Activated T-cell treated with anti-CD3 and anti-CD28 coated beads, Interleukin-2, amount 50 U/mL, for 24 hours (primary cell): ENCODE measurements at regions not wholly inside any gene's neighbourhood (a gene's known extent, or its start where the extent isn't known, plus 50 kb on each side); places are given as distances from the start of the nearest gene placed in this dataset.
"Not testable (repeated sequence)": the region's sequence is repeated elsewhere in the genome, so short reads cannot be mapped to it uniquely, and the experiment has no call there.

Experiments used
- DNase-seq: peaks from one replicate; pipeline ENCODE4 v3.0.0-alpha.2; 2020
- H3K27ac Mint-ChIP-seq: 2 replicates; pipeline ENCODE4 v1.8.0; 2020; ENCODE audit warnings: mild to moderate bottlenecking, mixed read lengths
- H3K27me3 Mint-ChIP-seq: 2 replicates; pipeline ENCODE4 v1.8.0; 2020; ENCODE audit warnings: mixed read lengths
- H3K36me3 Mint-ChIP-seq: 2 replicates; pipeline ENCODE4 v1.8.0; 2020; ENCODE audit warnings: low read depth, mixed read lengths
- H3K4me1 Mint-ChIP-seq: 2 replicates; pipeline ENCODE4 v1.8.0; 2020; ENCODE audit warnings: low read depth, mixed read lengths
- H3K4me3 Mint-ChIP-seq: 2 replicates; pipeline ENCODE4 v1.8.0; 2020; ENCODE audit warnings: mild to moderate bottlenecking, moderate library complexity, mixed read lengths
- H3K9me3 Mint-ChIP-seq: 2 replicates; pipeline ENCODE4 v1.8.0; 2020; ENCODE audit warnings: mixed read lengths

- H3K27me3 Mint-ChIP-seq, result no peaks in the 10 kb centered on the region
- H3K9me3 Mint-ChIP-seq, result no peaks in the 10 kb centered on the region
- no peak overlapping the region for H3K4me3 Mint-ChIP-seq
- no peaks in the 10 kb centered on the region for H3K36me3 Mint-ChIP-seq
- no peak for DNase-seq
- no peaks in the 10 kb centered on the region for H3K4me1 Mint-ChIP-seq
- no peak overlapping the region for H3K27ac Mint-ChIP-seq
Measured at GRCh38 chr7:152594801-152595200, 81.1 kb downstream of the XRCC2 start.

DNA sequence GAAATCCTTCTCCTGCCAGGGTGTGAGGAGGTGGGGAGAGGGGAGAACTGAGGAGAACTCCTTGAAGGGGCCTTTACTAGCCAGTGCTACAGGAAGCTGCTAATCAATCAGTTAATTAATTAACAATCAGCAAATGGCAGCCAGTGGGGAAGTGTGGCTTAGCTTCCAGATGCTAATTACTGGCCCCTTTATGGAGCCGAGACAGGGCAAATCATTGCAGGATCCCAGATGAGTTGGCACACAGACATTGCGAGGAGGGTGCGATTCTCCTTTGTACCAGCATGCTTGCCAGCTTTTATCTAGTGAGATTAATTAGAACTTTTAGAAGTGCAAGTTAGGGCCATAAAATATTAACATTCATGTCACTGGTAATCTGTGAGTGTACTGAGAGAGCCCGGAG, 84.0 kb downstream of the XRCC2 start:
- DNase-seq, result no peak
- Mint-ChIP-seq H3K27me3 (no peaks in the 10 kb centered on the region), H3K4me1 (no peaks in the 10 kb centered on the region), H3K4me3 (no peak overlapping the region), H3K36me3 (no peaks in the 10 kb centered on the region), H3K9me3 (no peaks in the 10 kb centered on the region), H3K27ac (no peak overlapping the region)

- H3K36me3 Mint-ChIP-seq, result no peaks in the 10 kb centered on the region
- no peak for DNase-seq
- no peak overlapping the region for H3K4me3 Mint-ChIP-seq
- H3K4me1 Mint-ChIP-seq, result no peaks in the 10 kb centered on the region
- H3K27ac Mint-ChIP-seq, result no peak overlapping the region
- H3K9me3 Mint-ChIP-seq, result no peaks in the 10 kb centered on the region
- H3K27me3 Mint-ChIP-seq, result no peaks in the 10 kb centered on the region
Measured at GRCh38 chr7:152590481-152590880, 85.5 kb downstream of the XRCC2 start.

DNA sequence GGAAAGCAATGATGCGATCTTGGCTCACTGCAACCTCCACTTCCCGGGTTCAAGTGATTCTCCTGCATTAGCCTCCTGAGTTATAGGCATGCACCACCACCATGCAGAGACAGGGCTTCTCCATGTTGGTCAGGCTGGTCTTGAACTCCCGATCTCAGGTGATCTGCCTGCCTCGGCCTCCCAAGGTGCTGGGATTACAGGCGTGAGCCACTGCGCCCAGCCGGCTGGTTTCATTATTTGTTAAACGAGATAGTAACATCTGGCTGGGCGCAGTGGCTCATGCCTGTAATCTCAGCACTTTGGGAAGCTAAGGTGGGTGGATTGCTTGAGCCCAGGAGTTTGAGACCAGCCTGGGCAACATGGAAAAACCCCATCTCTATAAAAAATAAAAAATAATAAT, 86.1 kb downstream of the XRCC2 start:
- not testable (repeated sequence) for DNase-seq, H3K9me3 Mint-ChIP-seq, H3K4me1 Mint-ChIP-seq, H3K27ac Mint-ChIP-seq, H3K36me3 Mint-ChIP-seq, H3K4me3 Mint-ChIP-seq, H3K27me3 Mint-ChIP-seq

DNA sequence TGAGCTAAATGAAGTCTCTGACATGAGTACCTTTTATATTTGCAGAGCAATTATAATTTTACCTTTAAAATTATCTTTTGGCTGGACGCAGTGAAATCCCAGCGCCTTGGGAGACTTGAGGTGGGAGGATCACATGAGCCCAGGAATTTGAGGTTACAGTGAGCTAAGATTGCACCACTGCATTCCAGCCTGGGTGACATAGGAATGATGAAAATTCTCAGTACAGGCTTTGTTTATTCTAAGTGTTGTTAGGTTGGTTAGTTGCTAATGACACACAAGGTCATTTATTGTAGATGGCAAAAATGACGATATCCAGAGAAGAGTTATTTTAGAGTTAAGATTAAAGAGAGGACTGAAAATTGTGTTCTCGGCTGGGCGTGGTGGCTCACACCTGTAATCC, 87.6 kb downstream of the XRCC2 start:
- H3K4me3 Mint-ChIP-seq, result no peak overlapping the region
- H3K9me3 Mint-ChIP-seq, result no peaks in the 10 kb centered on the region
- no peaks in the 10 kb centered on the region for H3K36me3 Mint-ChIP-seq
- no peak for DNase-seq
- no peak overlapping the region for H3K27ac Mint-ChIP-seq
- H3K4me1 Mint-ChIP-seq, result no peaks in the 10 kb centered on the region
- no peaks in the 10 kb centered on the region for H3K27me3 Mint-ChIP-seq

DNA sequence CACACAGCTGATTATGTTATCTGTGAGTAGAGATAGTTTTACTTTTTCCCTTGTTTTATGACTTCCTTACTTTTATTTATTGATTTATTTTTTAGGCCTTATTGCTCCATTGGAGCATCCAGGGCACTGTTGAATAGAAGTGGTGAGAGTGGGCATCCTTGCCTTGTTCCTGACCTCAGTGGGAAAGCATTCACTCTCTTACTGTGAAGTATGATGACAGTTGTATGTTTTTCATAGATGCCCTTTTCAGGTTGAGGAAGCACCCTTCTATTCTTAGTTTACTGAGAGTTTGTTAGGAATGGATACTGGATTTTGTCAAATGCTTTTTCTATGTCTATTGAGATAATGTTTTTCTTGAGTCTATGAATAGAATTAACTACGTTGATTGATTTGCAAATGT, 88.6 kb downstream of the XRCC2 start:
- H3K27me3 Mint-ChIP-seq, result no peaks in the 10 kb centered on the region
- no peaks in the 10 kb centered on the region for H3K36me3 Mint-ChIP-seq
- no peak overlapping the region for H3K27ac Mint-ChIP-seq
- DNase-seq, result no peak
- no peak overlapping the region for H3K4me3 Mint-ChIP-seq
- no peaks in the 10 kb centered on the region for H3K9me3 Mint-ChIP-seq
- no peaks in the 10 kb centered on the region for H3K4me1 Mint-ChIP-seq

- H3K4me3 Mint-ChIP-seq, result no peak overlapping the region
- no peak overlapping the region for H3K27ac Mint-ChIP-seq
- no peaks in the 10 kb centered on the region for H3K4me1 Mint-ChIP-seq
- DNase-seq, result no peak
- no peaks in the 10 kb centered on the region for H3K9me3 Mint-ChIP-seq
- no peaks in the 10 kb centered on the region for H3K27me3 Mint-ChIP-seq
- no peaks in the 10 kb centered on the region for H3K36me3 Mint-ChIP-seq
Measured at GRCh38 chr7:152583006-152583405, 92.9 kb downstream of the XRCC2 start.

DNA sequence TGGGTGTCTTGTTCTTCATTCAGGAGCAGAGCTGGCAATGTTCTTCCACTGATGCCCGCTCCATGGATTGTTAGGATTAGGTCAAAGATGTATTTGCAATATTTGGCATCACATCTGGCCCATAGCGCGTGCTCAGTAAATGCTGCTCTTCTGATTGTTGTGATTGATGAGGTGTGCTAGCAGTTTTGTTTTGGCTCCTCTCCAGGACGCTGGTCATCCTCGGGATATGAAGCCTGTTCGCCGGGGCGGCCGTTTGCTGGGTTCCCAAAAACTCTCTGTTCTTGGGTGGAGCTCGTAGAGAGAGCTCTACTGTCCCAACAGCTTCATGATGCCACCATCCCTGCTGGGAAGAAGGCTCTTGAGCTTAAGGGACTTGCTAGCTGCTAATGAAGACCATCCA, 96.9 kb downstream of the XRCC2 start:
- no peak for DNase-seq
- H3K4me3 Mint-ChIP-seq, result no peak overlapping the region
- H3K27ac Mint-ChIP-seq, result no peak overlapping the region
- no peaks in the 10 kb centered on the region for H3K36me3 Mint-ChIP-seq
- no peaks in the 10 kb centered on the region for H3K27me3 Mint-ChIP-seq
- H3K4me1 Mint-ChIP-seq, result no peaks in the 10 kb centered on the region
- no peaks in the 10 kb centered on the region for H3K9me3 Mint-ChIP-seq

DNA sequence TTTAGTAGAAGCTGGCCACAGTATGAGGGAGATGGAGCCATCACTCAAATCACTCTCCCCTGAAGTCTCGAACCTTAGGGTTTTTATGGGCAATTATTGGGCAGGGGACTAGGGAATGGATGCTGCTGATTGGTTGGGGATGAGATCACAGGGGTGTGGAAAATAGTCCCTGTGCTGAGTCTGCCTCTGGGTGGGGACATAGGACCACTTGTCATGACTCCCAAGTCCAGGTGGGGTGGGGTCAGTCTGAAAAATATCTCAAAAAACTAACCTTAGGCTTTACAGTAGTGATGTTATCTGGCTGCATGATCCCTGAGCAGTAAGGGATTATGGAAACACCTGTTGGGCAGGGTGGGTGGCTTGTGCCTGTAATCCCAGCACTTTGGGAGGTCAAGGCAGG, 98.6 kb downstream of the XRCC2 start:
- H3K27ac Mint-ChIP-seq, result no peak overlapping the region
- no peak overlapping the region for H3K4me3 Mint-ChIP-seq
- no peaks in the 10 kb centered on the region for H3K9me3 Mint-ChIP-seq
- H3K27me3 Mint-ChIP-seq, result no peaks in the 10 kb centered on the region
- H3K36me3 Mint-ChIP-seq, result no peaks in the 10 kb centered on the region
- DNase-seq, result no peak
- no peaks in the 10 kb centered on the region for H3K4me1 Mint-ChIP-seq

GRCh38 chr7:152574892-152575548, 100.9 kb downstream of the XRCC2 start:
- Mint-ChIP-seq H3K4me3 (no peak overlapping the region), H3K9me3 (no peaks in the 10 kb centered on the region), H3K4me1 (no peaks in the 10 kb centered on the region), H3K36me3 (no peaks in the 10 kb centered on the region), H3K27ac (no peak overlapping the region), H3K27me3 (no peaks in the 10 kb centered on the region)
- no peak for DNase-seq

DNA sequence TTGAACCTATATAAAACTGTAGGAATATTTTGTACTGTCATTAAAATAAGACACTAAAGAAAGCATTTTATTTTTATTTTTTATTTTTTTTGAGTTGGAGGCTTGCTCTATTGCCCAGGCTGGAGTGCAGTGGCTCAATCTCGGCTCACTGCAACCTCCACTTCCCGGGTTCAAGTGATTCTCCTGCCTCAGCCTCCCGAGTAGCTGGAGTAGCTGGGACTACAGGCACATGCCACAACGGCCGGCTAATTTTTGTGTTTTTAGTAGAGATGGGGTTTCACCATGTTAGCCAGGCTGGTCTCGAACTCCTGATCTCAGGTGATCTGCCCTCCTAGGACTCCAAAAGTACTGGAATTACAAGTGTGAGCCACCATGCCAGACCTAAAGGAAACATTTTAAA, 102.8 kb downstream of the XRCC2 start:
- H3K4me3 Mint-ChIP-seq, H3K36me3 Mint-ChIP-seq, DNase-seq, H3K9me3 Mint-ChIP-seq, H3K27ac Mint-ChIP-seq, H3K27me3 Mint-ChIP-seq, H3K4me1 Mint-ChIP-seq: not testable (repeated sequence)

- Mint-ChIP-seq H3K27me3 (no peaks in the 10 kb centered on the region), H3K4me3 (no peak overlapping the region)
Measured at GRCh38 chr7:152572101-152572500, 103.8 kb downstream of the XRCC2 start.

GRCh38 chr7:152571068-152571467, 104.9 kb downstream of the XRCC2 start:
- Mint-ChIP-seq H3K4me3 (no peak overlapping the region), H3K9me3 (no peaks in the 10 kb centered on the region), H3K27me3 (peaks cover 2% of the 10 kb centered on the region), H3K4me1 (no peaks in the 10 kb centered on the region), H3K27ac (no peak overlapping the region), H3K36me3 (no peaks in the 10 kb centered on the region)
- no peak for DNase-seq

More at GRCh38 chr7:152572101-152572500, 103.8 kb downstream of the XRCC2 start:
- DNase-seq, result no peak
- Mint-ChIP-seq H3K9me3 (no peaks in the 10 kb centered on the region), H3K36me3 (no peaks in the 10 kb centered on the region), H3K4me1 (no peaks in the 10 kb centered on the region), H3K27ac (no peak overlapping the region)

GRCh38 chr7:152568972-152569371, 107.0 kb downstream of the XRCC2 start:
- no peak for DNase-seq
- Mint-ChIP-seq H3K36me3 (no peaks in the 10 kb centered on the region), H3K27ac (no peak overlapping the region), H3K9me3 (no peaks in the 10 kb centered on the region), H3K4me1 (peaks cover 9% of the 10 kb centered on the region), H3K27me3 (peaks cover 8% of the 10 kb centered on the region), H3K4me3 (no peak overlapping the region)

DNA sequence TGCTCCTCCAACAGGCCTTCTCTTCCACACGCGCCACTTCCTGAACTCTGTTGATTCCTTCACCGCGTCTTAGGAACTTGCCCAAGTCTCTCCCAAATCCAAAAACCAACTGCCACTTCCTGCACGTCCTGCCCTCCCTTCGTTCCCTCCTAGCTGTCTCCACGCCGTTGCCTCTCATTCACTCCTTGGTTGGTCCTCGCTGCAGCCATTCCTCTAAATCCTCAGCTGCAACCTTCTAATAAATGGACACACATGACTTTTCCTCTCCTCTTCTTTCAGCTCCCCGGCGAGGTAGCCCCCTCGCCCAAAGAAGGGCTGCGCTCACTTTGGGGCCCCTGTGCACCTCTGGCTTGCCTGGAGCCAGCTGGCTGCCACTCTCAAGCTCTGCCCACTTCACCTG, 110.2 kb downstream of the XRCC2 start:
- H3K27ac Mint-ChIP-seq, result no peak overlapping the region
- no peaks in the 10 kb centered on the region for H3K9me3 Mint-ChIP-seq
- peaks cover 9% of the 10 kb centered on the region for H3K4me1 Mint-ChIP-seq
- peaks cover 8% of the 10 kb centered on the region for H3K27me3 Mint-ChIP-seq
- H3K36me3 Mint-ChIP-seq, result no peaks in the 10 kb centered on the region
- no peak for DNase-seq
- H3K4me3 Mint-ChIP-seq, result no peak overlapping the region

DNA sequence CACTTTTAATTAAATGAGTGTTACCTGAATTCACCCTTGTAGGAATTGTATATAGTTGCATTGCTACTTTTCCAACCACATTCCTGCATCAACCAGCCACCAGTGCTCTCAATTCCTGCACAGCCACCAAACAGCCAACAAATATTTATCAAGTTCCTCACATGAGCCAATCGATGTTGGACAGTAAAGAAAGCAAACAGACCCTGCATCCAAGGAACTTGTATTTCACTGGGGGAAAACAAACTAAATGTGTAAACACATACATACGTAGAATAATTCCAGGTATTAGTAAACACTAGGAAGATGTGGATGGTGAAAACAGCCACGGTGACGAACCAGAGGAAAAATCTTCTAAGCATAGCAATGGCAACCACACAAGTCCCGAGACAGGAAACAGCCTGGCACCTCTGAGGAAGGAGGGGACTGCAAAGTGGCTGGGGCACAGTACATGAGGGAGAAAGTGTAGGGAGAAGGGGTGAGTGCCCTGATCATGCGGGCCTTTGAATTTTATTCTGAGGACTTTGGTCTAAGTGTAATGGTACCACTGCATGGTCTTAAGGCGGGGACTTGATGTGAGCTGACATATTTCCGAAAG, 111.2 kb downstream of the XRCC2 start:
- peaks cover 8% of the 10 kb centered on the region for H3K27me3 Mint-ChIP-seq
- no peaks in the 10 kb centered on the region for H3K9me3 Mint-ChIP-seq

More for the DNA sequence above, 111.2 kb downstream of the XRCC2 start:
- no peak overlapping the region for H3K27ac Mint-ChIP-seq
- H3K4me3 Mint-ChIP-seq, result no peak overlapping the region
- H3K4me1 Mint-ChIP-seq, result peaks cover 9% of the 10 kb centered on the region
- DNase-seq, result no peak
- H3K36me3 Mint-ChIP-seq, result no peaks in the 10 kb centered on the region
